ENCODE measurements at regions not wholly inside any gene's neighbourhood (a gene's known extent, or its start where the extent isn't known, plus 50 kb on each side); places are given as distances from the start of the nearest gene placed in this dataset.
A peak's percentile ranks its signal among the peaks of the same experiment; 100 is the strongest.

GRCh38 chr5:145531038-145531734 lies 304.0 kb downstream of the PRELID2 start:
- TF ChIP-seq RFX5 (IDR thresholded peaks at IDR 0.05; ENCODE audit: low read depth, low read length) (no peak), USF2 (IDR thresholded peaks at IDR 0.05; ENCODE audit: low read depth, low read length) (no peak), CTCF (conservative IDR thresholded peaks at IDR 0.05; ENCODE audit: low read depth, low read length) (no peak), POLR2A (IDR thresholded peaks at IDR 0.05; ENCODE audit: low read depth, low read length) (no peak), MAFK (IDR thresholded peaks at IDR 0.05; ENCODE audit: low read depth, low read length) (no peak), NFE2L2 (IDR thresholded peaks at IDR 0.05; ENCODE audit: low read depth, low read length) (no peak), CEBPB (IDR thresholded peaks at IDR 0.05; ENCODE audit: low read depth, low read length) (no peak), SMC3 (IDR thresholded peaks at IDR 0.05; ENCODE audit: low read depth, low read length) (no peak), MAZ (IDR thresholded peaks at IDR 0.05; ENCODE audit: borderline replicate concordance, low read depth, low read length) (no peak), FOS (IDR thresholded peaks at IDR 0.05; ENCODE audit: low read depth, low read length) (no peak), BHLHE40 (IDR thresholded peaks at IDR 0.05; ENCODE audit: low read depth, low read length) (peak; percentile 24; the same call in 1 of the 2 replicates), CHD1 (IDR thresholded peaks at IDR 0.05; ENCODE audit: low read depth, low read length) (no peak), RAD21 (IDR thresholded peaks at IDR 0.05; ENCODE audit: low read length) (no peak)
- TF ChIP-seq, protein P1, sequence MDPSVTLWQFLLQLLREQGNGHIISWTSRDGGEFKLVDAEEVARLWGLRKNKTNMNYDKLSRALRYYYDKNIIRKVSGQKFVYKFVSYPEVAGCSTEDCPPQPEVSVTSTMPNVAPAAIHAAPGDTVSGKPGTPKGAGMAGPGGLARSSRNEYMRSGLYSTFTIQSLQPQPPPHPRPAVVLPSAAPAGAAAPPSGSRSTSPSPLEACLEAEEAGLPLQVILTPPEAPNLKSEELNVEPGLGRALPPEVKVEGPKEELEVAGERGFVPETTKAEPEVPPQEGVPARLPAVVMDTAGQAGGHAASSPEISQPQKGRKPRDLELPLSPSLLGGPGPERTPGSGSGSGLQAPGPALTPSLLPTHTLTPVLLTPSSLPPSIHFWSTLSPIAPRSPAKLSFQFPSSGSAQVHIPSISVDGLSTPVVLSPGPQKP (IDR thresholded peaks at IDR 0.05; ENCODE audit: borderline replicate concordance, low read depth, low read length), result no peak

All from IMR-90 (cell line).